ENCODE measurements at regions not wholly inside any gene's neighbourhood (a gene's known extent, or its start where the extent isn't known, plus 50 kb on each side); places are given as distances from the start of the nearest gene placed in this dataset.

DNA sequence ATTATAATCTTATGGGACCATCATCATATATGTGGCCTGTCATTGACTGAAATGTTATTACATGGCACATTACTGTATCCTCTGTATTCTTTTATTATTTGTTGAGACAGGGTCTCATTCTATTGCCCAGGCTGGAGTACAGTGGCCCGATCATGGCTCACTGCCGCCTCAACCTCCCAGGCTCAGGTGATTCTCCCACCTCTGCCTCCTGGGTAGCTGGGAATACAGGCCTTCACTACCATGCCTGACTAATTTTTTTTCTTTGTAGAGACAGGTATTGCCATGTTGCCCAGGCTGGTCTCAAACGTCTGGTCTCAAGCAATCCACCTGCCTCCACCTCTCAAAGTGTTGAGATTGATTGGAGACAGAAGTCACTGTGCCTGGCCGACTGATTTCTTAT, 153.2 kb downstream of the RASSF9 start (continued):
- TF ChIP-seq, protein P1, sequence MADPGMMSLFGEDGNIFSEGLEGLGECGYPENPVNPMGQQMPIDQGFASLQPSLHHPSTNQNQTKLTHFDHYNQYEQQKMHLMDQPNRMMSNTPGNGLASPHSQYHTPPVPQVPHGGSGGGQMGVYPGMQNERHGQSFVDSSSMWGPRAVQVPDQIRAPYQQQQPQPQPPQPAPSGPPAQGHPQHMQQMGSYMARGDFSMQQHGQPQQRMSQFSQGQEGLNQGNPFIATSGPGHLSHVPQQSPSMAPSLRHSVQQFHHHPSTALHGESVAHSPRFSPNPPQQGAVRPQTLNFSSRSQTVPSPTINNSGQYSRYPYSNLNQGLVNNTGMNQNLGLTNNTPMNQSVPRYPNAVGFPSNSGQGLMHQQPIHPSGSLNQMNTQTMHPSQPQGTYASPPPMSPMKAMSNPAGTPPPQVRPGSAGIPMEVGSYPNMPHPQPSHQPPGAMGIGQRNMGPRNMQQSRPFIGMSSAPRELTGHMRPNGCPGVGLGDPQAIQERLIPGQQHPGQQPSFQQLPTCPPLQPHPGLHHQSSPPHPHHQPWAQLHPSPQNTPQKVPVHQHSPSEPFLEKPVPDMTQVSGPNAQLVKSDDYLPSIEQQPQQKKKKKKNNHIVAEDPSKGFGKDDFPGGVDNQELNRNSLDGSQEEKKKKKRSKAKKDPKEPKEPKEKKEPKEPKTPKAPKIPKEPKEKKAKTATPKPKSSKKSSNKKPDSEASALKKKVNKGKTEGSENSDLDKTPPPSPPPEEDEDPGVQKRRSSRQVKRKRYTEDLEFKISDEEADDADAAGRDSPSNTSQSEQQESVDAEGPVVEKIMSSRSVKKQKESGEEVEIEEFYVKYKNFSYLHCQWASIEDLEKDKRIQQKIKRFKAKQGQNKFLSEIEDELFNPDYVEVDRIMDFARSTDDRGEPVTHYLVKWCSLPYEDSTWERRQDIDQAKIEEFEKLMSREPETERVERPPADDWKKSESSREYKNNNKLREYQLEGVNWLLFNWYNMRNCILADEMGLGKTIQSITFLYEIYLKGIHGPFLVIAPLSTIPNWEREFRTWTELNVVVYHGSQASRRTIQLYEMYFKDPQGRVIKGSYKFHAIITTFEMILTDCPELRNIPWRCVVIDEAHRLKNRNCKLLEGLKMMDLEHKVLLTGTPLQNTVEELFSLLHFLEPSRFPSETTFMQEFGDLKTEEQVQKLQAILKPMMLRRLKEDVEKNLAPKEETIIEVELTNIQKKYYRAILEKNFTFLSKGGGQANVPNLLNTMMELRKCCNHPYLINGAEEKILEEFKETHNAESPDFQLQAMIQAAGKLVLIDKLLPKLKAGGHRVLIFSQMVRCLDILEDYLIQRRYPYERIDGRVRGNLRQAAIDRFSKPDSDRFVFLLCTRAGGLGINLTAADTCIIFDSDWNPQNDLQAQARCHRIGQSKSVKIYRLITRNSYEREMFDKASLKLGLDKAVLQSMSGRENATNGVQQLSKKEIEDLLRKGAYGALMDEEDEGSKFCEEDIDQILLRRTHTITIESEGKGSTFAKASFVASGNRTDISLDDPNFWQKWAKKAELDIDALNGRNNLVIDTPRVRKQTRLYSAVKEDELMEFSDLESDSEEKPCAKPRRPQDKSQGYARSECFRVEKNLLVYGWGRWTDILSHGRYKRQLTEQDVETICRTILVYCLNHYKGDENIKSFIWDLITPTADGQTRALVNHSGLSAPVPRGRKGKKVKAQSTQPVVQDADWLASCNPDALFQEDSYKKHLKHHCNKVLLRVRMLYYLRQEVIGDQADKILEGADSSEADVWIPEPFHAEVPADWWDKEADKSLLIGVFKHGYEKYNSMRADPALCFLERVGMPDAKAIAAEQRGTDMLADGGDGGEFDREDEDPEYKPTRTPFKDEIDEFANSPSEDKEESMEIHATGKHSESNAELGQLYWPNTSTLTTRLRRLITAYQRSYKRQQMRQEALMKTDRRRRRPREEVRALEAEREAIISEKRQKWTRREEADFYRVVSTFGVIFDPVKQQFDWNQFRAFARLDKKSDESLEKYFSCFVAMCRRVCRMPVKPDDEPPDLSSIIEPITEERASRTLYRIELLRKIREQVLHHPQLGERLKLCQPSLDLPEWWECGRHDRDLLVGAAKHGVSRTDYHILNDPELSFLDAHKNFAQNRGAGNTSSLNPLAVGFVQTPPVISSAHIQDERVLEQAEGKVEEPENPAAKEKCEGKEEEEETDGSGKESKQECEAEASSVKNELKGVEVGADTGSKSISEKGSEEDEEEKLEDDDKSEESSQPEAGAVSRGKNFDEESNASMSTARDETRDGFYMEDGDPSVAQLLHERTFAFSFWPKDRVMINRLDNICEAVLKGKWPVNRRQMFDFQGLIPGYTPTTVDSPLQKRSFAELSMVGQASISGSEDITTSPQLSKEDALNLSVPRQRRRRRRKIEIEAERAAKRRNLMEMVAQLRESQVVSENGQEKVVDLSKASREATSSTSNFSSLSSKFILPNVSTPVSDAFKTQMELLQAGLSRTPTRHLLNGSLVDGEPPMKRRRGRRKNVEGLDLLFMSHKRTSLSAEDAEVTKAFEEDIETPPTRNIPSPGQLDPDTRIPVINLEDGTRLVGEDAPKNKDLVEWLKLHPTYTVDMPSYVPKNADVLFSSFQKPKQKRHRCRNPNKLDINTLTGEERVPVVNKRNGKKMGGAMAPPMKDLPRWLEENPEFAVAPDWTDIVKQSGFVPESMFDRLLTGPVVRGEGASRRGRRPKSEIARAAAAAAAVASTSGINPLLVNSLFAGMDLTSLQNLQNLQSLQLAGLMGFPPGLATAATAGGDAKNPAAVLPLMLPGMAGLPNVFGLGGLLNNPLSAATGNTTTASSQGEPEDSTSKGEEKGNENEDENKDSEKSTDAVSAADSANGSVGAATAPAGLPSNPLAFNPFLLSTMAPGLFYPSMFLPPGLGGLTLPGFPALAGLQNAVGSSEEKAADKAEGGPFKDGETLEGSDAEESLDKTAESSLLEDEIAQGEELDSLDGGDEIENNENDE (IDR thresholded peaks at IDR 0.05; ENCODE audit: low read depth, low read length) = no peak
- TF ChIP-seq DMBX1 (CRISPR knock-in tag; IDR thresholded peaks at IDR 0.05; ENCODE audit: borderline replicate concordance) (no peak), ZNF436 (CRISPR knock-in tag; IDR thresholded peaks at IDR 0.05) (no peak), ZNF354B (CRISPR knock-in tag; IDR thresholded peaks at IDR 0.05) (no peak), HDGF (IDR thresholded peaks at IDR 0.05) (no peak), ZNF778 (CRISPR knock-in tag; IDR thresholded peaks at IDR 0.05) (no peak), ZNF165 (CRISPR knock-in tag; IDR thresholded peaks at IDR 0.05; ENCODE audit: borderline replicate concordance) (no peak), ZNF785 (CRISPR knock-in tag; IDR thresholded peaks at IDR 0.05) (no peak), PCBP2 (IDR thresholded peaks at IDR 0.05; ENCODE audit: low read depth, low read length, poor library complexity, severe bottlenecking) (no peak)
- TF ChIP-seq, protein P2, sequence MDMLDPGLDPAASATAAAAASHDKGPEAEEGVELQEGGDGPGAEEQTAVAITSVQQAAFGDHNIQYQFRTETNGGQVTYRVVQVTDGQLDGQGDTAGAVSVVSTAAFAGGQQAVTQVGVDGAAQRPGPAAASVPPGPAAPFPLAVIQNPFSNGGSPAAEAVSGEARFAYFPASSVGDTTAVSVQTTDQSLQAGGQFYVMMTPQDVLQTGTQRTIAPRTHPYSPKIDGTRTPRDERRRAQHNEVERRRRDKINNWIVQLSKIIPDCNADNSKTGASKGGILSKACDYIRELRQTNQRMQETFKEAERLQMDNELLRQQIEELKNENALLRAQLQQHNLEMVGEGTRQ (CRISPR knock-in tag; IDR thresholded peaks at IDR 0.05) = no peak

Data from K562 (cell line).